ENCODE measurements at regions not wholly inside any gene's neighbourhood (a gene's known extent, or its start where the extent isn't known, plus 50 kb on each side); places are given as distances from the start of the nearest gene placed in this dataset.
A peak's percentile ranks its signal among the peaks of the same experiment; 100 is the strongest.

GRCh38 chr9:96023486-96023885 lies 148.0 kb downstream of the ERCC6L2 start:
- H3K4me3 ChIP-seq (ENCODE audit: low read depth, low read length), result no peak overlapping the region
- no peak for TF ChIP-seq CTCF (IDR thresholded peaks at IDR 0.05; ENCODE audit: borderline replicate concordance, insufficient read depth, low read depth, low read length)

- TF ChIP-seq CTCF (IDR thresholded peaks at IDR 0.05; ENCODE audit: borderline replicate concordance, insufficient read depth, low read depth, low read length), result no peak
- H3K4me3 ChIP-seq (ENCODE audit: low read depth, low read length), result no peak overlapping the region
These were observed 147.1 kb downstream of the ERCC6L2 start for GRCh38 chr9:96022445-96023051.

GRCh38 chr9:96021551-96022444 lies 146.3 kb downstream of the ERCC6L2 start:
- TF ChIP-seq CTCF (IDR thresholded peaks at IDR 0.05; ENCODE audit: borderline replicate concordance, insufficient read depth, low read depth, low read length), result no peak
- peak overlapping the region; percentile 52 for H3K4me3 ChIP-seq (ENCODE audit: low read depth, low read length)

- no peak for TF ChIP-seq CTCF (IDR thresholded peaks at IDR 0.05; ENCODE audit: borderline replicate concordance, insufficient read depth, low read depth, low read length)
- peak overlapping the region; percentile 52 for H3K4me3 ChIP-seq (ENCODE audit: low read depth, low read length)
These were observed 145.5 kb downstream of the ERCC6L2 start for GRCh38 chr9:96020792-96021550.

- no peak for TF ChIP-seq CTCF (IDR thresholded peaks at IDR 0.05; ENCODE audit: borderline replicate concordance, insufficient read depth, low read depth, low read length)
- no peak overlapping the region for H3K4me3 ChIP-seq (ENCODE audit: low read depth, low read length)
These were observed 144.9 kb downstream of the ERCC6L2 start for GRCh38 chr9:96020300-96020791.

All from GM12875 (cell line).